Glutamatergic neuron (in vitro differentiated cells): ENCODE measurements at regions not wholly inside any gene's neighbourhood (a gene's known extent, or its start where the extent isn't known, plus 50 kb on each side); places are given as distances from the start of the nearest gene placed in this dataset.

ENCODE experiments used
- DNase-seq: peaks from one replicate; pipeline ENCODE4 v3.0.0; 2022
- H3K27ac Mint-ChIP-seq: one replicate; pipeline ENCODE4 v1.8.0; 2020; ENCODE audit warnings: mild to moderate bottlenecking, mixed read lengths, inconsistent platforms; ENCODE audit not compliant: unreplicated experiment
- H3K27me3 Mint-ChIP-seq: one replicate; pipeline ENCODE4 v1.8.0; 2020; ENCODE audit warnings: mild to moderate bottlenecking, moderate library complexity, mixed read lengths, inconsistent platforms; ENCODE audit not compliant: unreplicated experiment
- H3K36me3 Mint-ChIP-seq: one replicate; pipeline ENCODE4 v1.8.0; 2020; ENCODE audit warnings: mild to moderate bottlenecking, mixed read lengths, inconsistent platforms; ENCODE audit not compliant: unreplicated experiment
- H3K4me1 Mint-ChIP-seq: one replicate; pipeline ENCODE4 v1.8.0; 2020; ENCODE audit warnings: mild to moderate bottlenecking, low read depth, mixed read lengths, inconsistent platforms; ENCODE audit not compliant: unreplicated experiment
- H3K4me3 Mint-ChIP-seq: one replicate; pipeline ENCODE4 v1.8.0; 2020; ENCODE audit warnings: mild to moderate bottlenecking, mixed read lengths, inconsistent platforms; ENCODE audit not compliant: unreplicated experiment
- H3K9me3 Mint-ChIP-seq: one replicate; pipeline ENCODE4 v1.8.0; 2020; ENCODE audit warnings: mild to moderate bottlenecking, moderate library complexity, mixed read lengths, inconsistent platforms; ENCODE audit not compliant: unreplicated experiment
- TF ChIP-seq, protein P1 (sequence below): fragments of 200-600 bp; sonication (generic); IDR thresholded peaks from one replicate; pipeline ENCODE4 v1.5.0; 2021; ENCODE audit not compliant: partially characterized antibody, unreplicated experiment

DNA sequence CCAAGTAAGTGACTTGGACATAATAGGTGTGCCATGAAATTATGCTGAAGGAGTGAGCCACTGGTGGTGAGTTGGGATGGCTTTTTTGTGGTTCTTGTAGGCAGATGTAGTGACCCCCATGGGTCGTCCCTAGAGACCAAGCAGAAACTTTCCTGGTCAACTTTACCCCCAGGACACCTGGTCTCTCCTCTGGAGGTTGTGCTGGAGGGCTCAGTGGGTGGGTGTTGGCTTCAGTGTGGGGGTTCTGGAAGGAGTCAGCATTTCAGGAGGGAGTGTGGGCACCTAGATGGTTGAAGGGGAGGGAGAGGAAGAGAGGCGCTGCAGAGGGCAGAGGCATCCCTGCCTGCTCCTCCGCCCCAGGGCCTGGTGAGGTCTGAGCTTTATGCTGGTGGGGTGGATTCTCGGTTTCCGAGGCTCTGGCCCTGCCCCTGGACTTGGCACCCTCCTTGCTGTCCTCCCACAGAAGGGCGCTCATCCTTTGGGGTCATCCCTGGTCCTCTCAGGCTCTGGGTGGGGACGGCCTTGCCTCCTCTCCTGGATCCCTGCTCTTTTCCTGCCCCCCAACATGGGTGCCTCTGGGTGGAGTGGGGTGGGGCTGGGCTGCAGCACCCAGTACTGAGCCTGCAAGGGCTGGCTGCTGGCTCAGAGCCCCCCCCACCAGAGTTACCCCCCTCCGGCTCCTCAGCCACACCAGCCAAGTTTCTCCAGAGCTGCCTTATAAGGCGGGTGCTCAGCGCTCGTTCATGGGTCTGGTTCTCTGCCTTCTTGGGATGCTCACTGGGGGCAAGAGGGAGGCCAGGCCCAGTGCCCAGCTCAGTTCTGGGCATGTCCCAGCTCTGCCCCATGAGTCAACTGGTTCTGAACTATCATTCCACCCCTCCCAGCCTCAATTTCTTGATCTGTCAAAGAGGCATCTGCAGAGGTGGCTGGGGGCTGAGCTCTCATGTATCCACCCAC is 266.8 kb downstream of the SEC14L1 start:
- Mint-ChIP-seq H3K27me3 (peaks cover 8% of the 10 kb centered on the region), H3K36me3 (peaks cover 5% of the 10 kb centered on the region), H3K27ac (no peak overlapping the region), H3K9me3 (peaks cover 10% of the 10 kb centered on the region), H3K4me1 (peaks cover 14% of the 10 kb centered on the region), H3K4me3 (no peak overlapping the region)
- DNase-seq, result no peak
- TF ChIP-seq, protein P1, sequence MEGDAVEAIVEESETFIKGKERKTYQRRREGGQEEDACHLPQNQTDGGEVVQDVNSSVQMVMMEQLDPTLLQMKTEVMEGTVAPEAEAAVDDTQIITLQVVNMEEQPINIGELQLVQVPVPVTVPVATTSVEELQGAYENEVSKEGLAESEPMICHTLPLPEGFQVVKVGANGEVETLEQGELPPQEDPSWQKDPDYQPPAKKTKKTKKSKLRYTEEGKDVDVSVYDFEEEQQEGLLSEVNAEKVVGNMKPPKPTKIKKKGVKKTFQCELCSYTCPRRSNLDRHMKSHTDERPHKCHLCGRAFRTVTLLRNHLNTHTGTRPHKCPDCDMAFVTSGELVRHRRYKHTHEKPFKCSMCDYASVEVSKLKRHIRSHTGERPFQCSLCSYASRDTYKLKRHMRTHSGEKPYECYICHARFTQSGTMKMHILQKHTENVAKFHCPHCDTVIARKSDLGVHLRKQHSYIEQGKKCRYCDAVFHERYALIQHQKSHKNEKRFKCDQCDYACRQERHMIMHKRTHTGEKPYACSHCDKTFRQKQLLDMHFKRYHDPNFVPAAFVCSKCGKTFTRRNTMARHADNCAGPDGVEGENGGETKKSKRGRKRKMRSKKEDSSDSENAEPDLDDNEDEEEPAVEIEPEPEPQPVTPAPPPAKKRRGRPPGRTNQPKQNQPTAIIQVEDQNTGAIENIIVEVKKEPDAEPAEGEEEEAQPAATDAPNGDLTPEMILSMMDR, result no peak

DNA sequence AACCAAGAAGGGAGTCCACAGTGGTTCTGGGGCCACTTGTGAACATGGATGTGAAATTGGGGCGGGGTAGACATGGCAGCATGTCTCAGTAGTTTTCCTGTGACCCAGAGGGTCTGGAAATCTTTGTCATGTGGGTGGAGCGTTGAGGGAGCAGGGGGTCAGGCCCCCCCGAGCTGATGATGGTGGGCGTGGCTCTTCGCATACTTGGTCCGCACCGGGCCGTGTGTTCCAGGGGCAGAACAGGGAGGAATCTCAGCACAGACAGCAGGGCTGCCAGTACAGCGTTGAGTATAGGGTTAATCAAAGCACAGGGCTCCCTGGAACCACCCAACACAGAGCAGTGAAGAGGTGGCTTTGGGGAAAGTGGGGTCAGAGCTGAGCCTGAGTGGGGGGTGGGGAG is 267.5 kb downstream of the SEC14L1 start:
- peaks cover 5% of the 10 kb centered on the region for H3K36me3 Mint-ChIP-seq
- no peak overlapping the region for H3K4me3 Mint-ChIP-seq
- H3K27me3 Mint-ChIP-seq, result peaks cover 6% of the 10 kb centered on the region
- peaks cover 16% of the 10 kb centered on the region for H3K4me1 Mint-ChIP-seq
- H3K9me3 Mint-ChIP-seq, result peaks cover 10% of the 10 kb centered on the region
- no peak for DNase-seq
- no peak overlapping the region for H3K27ac Mint-ChIP-seq
- TF ChIP-seq, protein P1, result no peak

DNA sequence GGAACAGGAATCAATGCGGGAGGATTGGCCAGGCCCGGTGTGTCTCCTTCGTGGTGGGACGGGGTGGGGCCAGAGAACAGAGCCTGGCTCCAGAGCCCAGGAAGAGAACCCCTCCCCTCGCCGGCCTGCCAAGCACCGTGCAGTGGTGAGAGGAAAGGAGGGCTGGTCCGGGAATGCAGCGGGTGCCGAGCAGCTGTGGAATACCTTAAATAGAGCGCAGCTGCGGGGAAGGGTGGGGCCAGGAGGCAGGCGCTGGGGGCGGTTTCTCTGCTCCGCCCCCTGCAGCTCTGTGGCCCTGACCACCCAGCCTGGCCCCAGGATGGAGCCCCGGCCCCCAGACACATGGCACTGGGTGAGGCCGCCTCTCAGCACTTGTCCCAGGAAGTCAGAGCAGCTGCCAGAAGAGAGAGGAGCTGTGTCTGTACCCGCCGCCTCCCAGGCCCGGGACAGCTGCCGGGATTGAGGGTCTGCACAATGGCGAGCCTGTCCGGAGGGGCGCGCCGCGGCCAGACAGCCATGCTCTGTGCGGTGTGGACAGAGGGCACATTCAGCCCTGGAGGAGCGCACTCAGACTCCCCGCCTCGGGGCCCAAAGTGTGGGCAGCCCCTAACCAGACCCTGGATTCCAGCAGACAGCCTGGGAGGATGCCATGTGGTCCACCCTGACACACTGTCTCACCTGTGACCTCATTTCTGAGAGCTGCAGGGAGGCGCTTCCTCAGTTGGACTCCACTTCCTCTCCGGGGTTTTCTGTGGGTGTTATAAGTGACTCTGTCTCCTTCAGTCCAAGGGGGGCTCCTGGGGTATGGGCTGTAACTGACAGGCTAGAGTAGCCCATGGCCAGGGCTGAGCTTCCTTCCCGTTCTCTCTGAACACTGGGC is 268.8 kb downstream of the SEC14L1 start:
- Mint-ChIP-seq H3K36me3 (peaks cover 5% of the 10 kb centered on the region), H3K27me3 (peaks cover 6% of the 10 kb centered on the region), H3K27ac (no peak overlapping the region), H3K9me3 (peaks cover 10% of the 10 kb centered on the region), H3K4me3 (no peak overlapping the region), H3K4me1 (peaks cover 13% of the 10 kb centered on the region)
- no peak for DNase-seq
- TF ChIP-seq, protein P1, result no peak

DNA sequence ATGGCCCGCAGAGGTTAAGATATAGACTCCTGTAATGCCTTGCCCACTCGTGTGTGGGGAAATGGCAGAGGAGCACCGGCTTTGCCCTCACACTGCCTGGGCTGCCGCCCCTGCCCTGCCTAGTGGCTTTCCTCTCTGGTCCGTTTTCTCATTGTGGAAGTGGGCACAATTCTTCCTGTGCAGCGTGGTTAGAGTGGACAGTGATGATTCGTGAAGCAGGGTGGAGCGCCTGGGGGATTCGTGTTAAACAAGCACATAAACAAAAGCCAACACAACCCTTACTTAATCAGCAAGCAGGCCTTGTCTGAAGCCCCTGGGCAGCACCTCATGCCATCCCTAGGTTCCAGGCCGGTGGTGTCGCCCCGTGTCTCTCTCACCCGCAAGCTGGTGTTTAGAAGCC is 269.7 kb downstream of the SEC14L1 start:
- H3K27ac Mint-ChIP-seq, result no peak overlapping the region

More for the DNA sequence above, 269.7 kb downstream of the SEC14L1 start:
- Mint-ChIP-seq H3K27me3 (peaks cover 6% of the 10 kb centered on the region), H3K9me3 (peaks cover 10% of the 10 kb centered on the region), H3K36me3 (peaks cover 5% of the 10 kb centered on the region), H3K4me3 (no peak overlapping the region), H3K4me1 (peaks cover 13% of the 10 kb centered on the region)
- TF ChIP-seq, protein P1, result no peak
- DNase-seq, result no peak
